Stimulated activated memory B cell treated with anti-CD40 and anti-IgM and Interleukin-4, amounts not matched to agents 10 μg/mL and 1 μg/mL and 100 μg/mL, for 72 hours (primary cell): ENCODE measurements at regions not wholly inside any gene's neighbourhood (a gene's known extent, or its start where the extent isn't known, plus 50 kb on each side); places are given as distances from the start of the nearest gene placed in this dataset.
"Not testable (repeated sequence)": the region's sequence is repeated elsewhere in the genome, so short reads cannot be mapped to it uniquely, and the experiment has no call there.

Experiments
- ATAC-seq: fragments of 150-1000 bp; cut with Tn5 transposase; 2 replicates; pipeline ENCODE4 v1.10.0; 2021
- H3K27ac Mint-ChIP-seq: one replicate; pipeline ENCODE4 v1.8.0; 2022; ENCODE audit warnings: mild to moderate bottlenecking, mixed read lengths
- H3K27me3 Mint-ChIP-seq: one replicate; pipeline ENCODE4 v1.8.0; 2022; ENCODE audit warnings: mixed read lengths
- H3K36me3 Mint-ChIP-seq: one replicate; pipeline ENCODE4 v1.8.0; 2022; ENCODE audit warnings: mixed read lengths
- H3K4me1 Mint-ChIP-seq: one replicate; pipeline ENCODE4 v1.8.0; 2022; ENCODE audit warnings: mixed read lengths
- H3K4me3 Mint-ChIP-seq: one replicate; pipeline ENCODE4 v1.8.0; 2022; ENCODE audit warnings: mild to moderate bottlenecking, moderate library complexity, mixed read lengths
- H3K9me3 Mint-ChIP-seq: one replicate; pipeline ENCODE4 v1.8.0; 2022; ENCODE audit warnings: mixed read lengths

GRCh38 chr18:40307627-40308026 lies 1647.4 kb upstream of the PIK3C3 start:
- no peaks in the 10 kb centered on the region for H3K9me3 Mint-ChIP-seq
- no peak overlapping the region for H3K27ac Mint-ChIP-seq
- H3K4me3 Mint-ChIP-seq, result no peak overlapping the region
- H3K27me3 Mint-ChIP-seq, result no peaks in the 10 kb centered on the region
- ATAC-seq, result no peak
- no peaks in the 10 kb centered on the region for H3K36me3 Mint-ChIP-seq
- H3K4me1 Mint-ChIP-seq, result no peaks in the 10 kb centered on the region

- Mint-ChIP-seq H3K4me3 (no peak overlapping the region), H3K9me3 (peaks cover 8% of the 10 kb centered on the region), H3K36me3 (no peaks in the 10 kb centered on the region), H3K27ac (no peak overlapping the region), H3K27me3 (no peaks in the 10 kb centered on the region), H3K4me1 (no peaks in the 10 kb centered on the region)
- no peak for ATAC-seq
Observed at GRCh38 chr18:40296717-40297413, 1658.2 kb upstream of the PIK3C3 start.

- ATAC-seq, result no peak
- Mint-ChIP-seq H3K4me1 (no peaks in the 10 kb centered on the region), H3K4me3 (no peak overlapping the region), H3K27me3 (no peaks in the 10 kb centered on the region), H3K27ac (no peak overlapping the region), H3K36me3 (no peaks in the 10 kb centered on the region), H3K9me3 (peaks cover 6% of the 10 kb centered on the region)
Observed at GRCh38 chr18:40292985-40293710, 1661.9 kb upstream of the PIK3C3 start.

GRCh38 chr18:40283560-40283959 lies 1671.5 kb upstream of the PIK3C3 start:
- H3K9me3 Mint-ChIP-seq, result peaks cover 15% of the 10 kb centered on the region

DNA sequence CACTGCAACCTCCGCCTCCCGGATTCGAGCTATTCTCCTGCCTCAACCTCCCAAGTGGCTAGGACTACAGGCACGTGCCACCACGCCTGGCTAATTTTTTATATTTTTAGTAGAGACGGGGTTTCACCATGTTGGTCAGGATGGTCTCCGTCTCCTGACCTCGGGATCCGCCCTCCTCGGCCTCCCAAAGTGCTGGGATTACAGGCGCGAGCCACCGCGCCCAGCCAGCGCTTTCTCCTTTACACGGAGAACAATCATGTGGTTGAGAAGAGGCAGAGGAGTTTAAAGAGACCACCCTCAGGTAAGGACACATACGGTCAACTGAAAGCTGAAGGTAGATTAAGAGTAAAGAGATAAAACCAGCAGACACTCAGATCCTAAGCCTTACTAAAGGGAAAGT lies 1673.7 kb upstream of the PIK3C3 start:
- not testable (repeated sequence) for H3K27ac Mint-ChIP-seq, H3K4me3 Mint-ChIP-seq, H3K4me1 Mint-ChIP-seq, H3K36me3 Mint-ChIP-seq, ATAC-seq, H3K27me3 Mint-ChIP-seq
- peaks cover 20% of the 10 kb centered on the region for H3K9me3 Mint-ChIP-seq

More at GRCh38 chr18:40283560-40283959, 1671.5 kb upstream of the PIK3C3 start:
- no peaks in the 10 kb centered on the region for H3K4me1 Mint-ChIP-seq
- no peak overlapping the region for H3K27ac Mint-ChIP-seq
- no peaks in the 10 kb centered on the region for H3K27me3 Mint-ChIP-seq
- H3K4me3 Mint-ChIP-seq, result no peak overlapping the region
- ATAC-seq, result no peak
- H3K36me3 Mint-ChIP-seq, result no peaks in the 10 kb centered on the region

DNA sequence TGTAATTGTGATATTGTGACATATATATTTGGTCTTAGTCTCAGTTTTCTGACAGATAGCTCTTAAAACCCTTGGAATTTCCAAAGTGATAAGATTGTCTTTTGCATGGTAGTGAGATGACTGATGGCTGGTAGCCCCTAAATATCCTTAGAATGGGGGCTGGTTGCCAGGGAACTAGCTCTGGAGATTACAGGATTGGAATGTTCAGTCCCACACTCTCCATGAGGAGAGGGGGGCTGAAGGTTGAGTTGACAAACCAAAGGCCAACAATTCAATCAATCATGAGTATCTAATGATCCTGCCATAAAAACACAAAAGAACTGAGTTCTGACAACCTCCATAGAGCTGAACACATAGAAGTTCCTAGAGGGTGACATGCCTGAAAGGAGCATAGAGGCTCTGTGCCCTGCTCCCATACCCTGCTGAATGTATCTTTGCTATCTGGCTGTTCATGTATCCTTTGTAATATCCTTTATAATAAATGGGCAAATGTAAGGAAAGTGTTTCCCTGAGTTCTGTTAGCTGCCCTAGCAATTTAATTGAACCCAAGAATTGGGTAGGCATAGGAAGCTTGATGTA lies 1680.3 kb upstream of the PIK3C3 start:
- Mint-ChIP-seq H3K4me3 (no peak overlapping the region), H3K4me1 (no peaks in the 10 kb centered on the region), H3K36me3 (no peaks in the 10 kb centered on the region), H3K27me3 (no peaks in the 10 kb centered on the region), H3K27ac (no peak overlapping the region), H3K9me3 (peaks cover 8% of the 10 kb centered on the region)
- ATAC-seq, result peak; percentile 50

GRCh38 chr18:40272630-40273231 lies 1682.3 kb upstream of the PIK3C3 start:
- Mint-ChIP-seq H3K4me1 (no peaks in the 10 kb centered on the region), H3K36me3 (no peaks in the 10 kb centered on the region), H3K9me3 (peaks cover 12% of the 10 kb centered on the region), H3K27me3 (no peaks in the 10 kb centered on the region), H3K4me3 (no peak overlapping the region), H3K27ac (no peak overlapping the region)
- no peak for ATAC-seq

GRCh38 chr18:40259115-40259835 lies 1695.8 kb upstream of the PIK3C3 start:
- Mint-ChIP-seq H3K36me3 (no peaks in the 10 kb centered on the region), H3K27me3 (no peaks in the 10 kb centered on the region)
- no peak for ATAC-seq

GRCh38 chr18:40258311-40258710 lies 1696.7 kb upstream of the PIK3C3 start:
- H3K27ac Mint-ChIP-seq, result no peak overlapping the region
- H3K4me3 Mint-ChIP-seq, result no peak overlapping the region
- H3K9me3 Mint-ChIP-seq, result peaks cover 10% of the 10 kb centered on the region

More at GRCh38 chr18:40259115-40259835, 1695.8 kb upstream of the PIK3C3 start:
- H3K9me3 Mint-ChIP-seq, result peaks cover 8% of the 10 kb centered on the region
- H3K4me1 Mint-ChIP-seq, result no peaks in the 10 kb centered on the region
- no peak overlapping the region for H3K4me3 Mint-ChIP-seq
- H3K27ac Mint-ChIP-seq, result no peak overlapping the region

DNA sequence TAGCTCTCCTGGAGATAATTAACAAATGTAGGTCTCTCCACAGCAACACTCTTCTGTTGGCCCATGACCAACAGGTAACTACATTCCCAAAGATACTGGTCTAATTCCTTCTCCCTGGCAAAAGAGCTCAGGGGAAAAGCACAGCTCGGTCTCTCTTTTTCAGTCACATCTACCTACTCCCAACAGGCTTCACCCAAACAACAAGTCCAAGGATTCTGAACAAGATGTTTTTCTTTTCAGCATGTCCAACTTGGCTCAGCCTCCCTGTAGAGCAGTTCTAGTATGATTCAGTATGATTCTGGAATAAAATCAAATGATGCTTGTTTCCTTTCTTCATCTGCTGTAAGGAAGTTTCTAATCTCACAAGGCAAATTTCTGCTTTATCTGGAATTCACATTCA lies 1704.8 kb upstream of the PIK3C3 start:
- no peaks in the 10 kb centered on the region for H3K36me3 Mint-ChIP-seq
- no peak overlapping the region for H3K4me3 Mint-ChIP-seq
- H3K27ac Mint-ChIP-seq, result no peak overlapping the region
- no peak for ATAC-seq
- H3K9me3 Mint-ChIP-seq, result peaks cover 5% of the 10 kb centered on the region
- no peaks in the 10 kb centered on the region for H3K27me3 Mint-ChIP-seq
- H3K4me1 Mint-ChIP-seq, result no peaks in the 10 kb centered on the region

More at GRCh38 chr18:40258311-40258710, 1696.7 kb upstream of the PIK3C3 start:
- H3K4me1 Mint-ChIP-seq, result no peaks in the 10 kb centered on the region
- ATAC-seq, result no peak
- H3K36me3 Mint-ChIP-seq, result no peaks in the 10 kb centered on the region
- no peaks in the 10 kb centered on the region for H3K27me3 Mint-ChIP-seq

GRCh38 chr18:40249390-40250080 lies 1705.5 kb upstream of the PIK3C3 start:
- Mint-ChIP-seq H3K9me3 (peaks cover 4% of the 10 kb centered on the region), H3K4me3 (no peak overlapping the region), H3K4me1 (no peaks in the 10 kb centered on the region), H3K27me3 (no peaks in the 10 kb centered on the region), H3K36me3 (no peaks in the 10 kb centered on the region), H3K27ac (no peak overlapping the region)
- ATAC-seq, result no peak

DNA sequence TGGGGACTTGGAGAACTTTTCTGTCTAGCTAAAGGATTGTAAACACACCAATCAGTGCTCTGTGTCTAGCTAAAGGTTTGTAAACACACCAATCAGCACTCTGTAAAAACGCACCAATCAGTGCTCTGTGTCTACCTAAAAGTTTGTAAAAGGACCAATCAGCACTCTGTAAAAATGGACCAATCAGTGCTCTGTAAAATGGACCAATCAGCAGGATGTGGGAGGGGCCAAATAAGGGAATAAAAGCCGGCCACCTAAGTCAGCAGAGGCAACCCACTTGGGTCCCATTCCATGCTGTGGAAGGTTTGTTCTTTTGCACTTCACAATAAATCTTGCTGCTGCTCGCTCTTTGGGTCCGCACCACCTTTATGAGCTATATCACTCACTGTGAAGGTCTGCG lies 1709.4 kb upstream of the PIK3C3 start:
- not testable (repeated sequence) for H3K27ac Mint-ChIP-seq, ATAC-seq, H3K4me3 Mint-ChIP-seq, H3K36me3 Mint-ChIP-seq, H3K9me3 Mint-ChIP-seq, H3K27me3 Mint-ChIP-seq, H3K4me1 Mint-ChIP-seq

GRCh38 chr18:40243607-40244006 lies 1711.4 kb upstream of the PIK3C3 start:
- Mint-ChIP-seq H3K9me3 (no peaks in the 10 kb centered on the region), H3K27me3 (no peaks in the 10 kb centered on the region), H3K4me1 (no peaks in the 10 kb centered on the region), H3K36me3 (no peaks in the 10 kb centered on the region), H3K4me3 (no peak overlapping the region), H3K27ac (no peak overlapping the region)
- no peak for ATAC-seq

GRCh38 chr18:40235836-40236235 lies 1719.2 kb upstream of the PIK3C3 start:
- Mint-ChIP-seq H3K4me1 (no peaks in the 10 kb centered on the region), H3K27me3 (no peaks in the 10 kb centered on the region), H3K9me3 (peaks cover 3% of the 10 kb centered on the region), H3K27ac (no peak overlapping the region), H3K36me3 (no peaks in the 10 kb centered on the region), H3K4me3 (no peak overlapping the region)
- no peak for ATAC-seq
